Trophoblast cell (in vitro differentiated cells and primary cell): ENCODE measurements at regions not wholly inside any gene's neighbourhood (a gene's known extent, or its start where the extent isn't known, plus 50 kb on each side); places are given as distances from the start of the nearest gene placed in this dataset.

ENCODE experiments used
- DNase-seq, 2 donors: peaks; one replicate each; pipeline ENCODE4 v3.0.0-alpha.2; 2016
- H2AFZ ChIP-seq: 2 replicates; pipeline ENCODE4 v1.6.1; 2013; ENCODE audit warnings: low read length, moderate library complexity, mild to moderate bottlenecking; ENCODE audit not compliant: insufficient read depth, poor library complexity
- H2AK5ac ChIP-seq: 2 replicates; pipeline ENCODE4 v1.6.1; 2013; ENCODE audit warnings: mild to moderate bottlenecking, low read length
- H2BK120ac ChIP-seq: 2 replicates; pipeline ENCODE4 v1.6.1; 2013; ENCODE audit warnings: low read length, mild to moderate bottlenecking, moderate library complexity; ENCODE audit not compliant: insufficient read depth, poor library complexity
- H2BK12ac ChIP-seq: 2 replicates; pipeline ENCODE4 v1.6.1; 2013; ENCODE audit warnings: mild to moderate bottlenecking, low read length, moderate library complexity
- H2BK5ac ChIP-seq: 2 replicates; pipeline ENCODE4 v1.6.1; 2013; ENCODE audit warnings: low read length, low read depth, moderate library complexity, mild to moderate bottlenecking; ENCODE audit not compliant: poor library complexity
- H3K14ac ChIP-seq: 2 replicates; pipeline ENCODE4 v1.6.1; 2013; ENCODE audit warnings: mild to moderate bottlenecking, low read length
- H3K18ac ChIP-seq: 2 replicates; pipeline ENCODE4 v1.6.1; 2013; ENCODE audit warnings: mild to moderate bottlenecking, low read length
- H3K23ac ChIP-seq: 2 replicates; pipeline ENCODE4 v1.6.1; 2013; ENCODE audit warnings: low read length
- H3K27ac ChIP-seq: 2 replicates; pipeline ENCODE4 v1.5.1; 2013; ENCODE audit warnings: low read depth, mild to moderate bottlenecking, inconsistent platforms, low read length, moderate library complexity
- H3K27me3 ChIP-seq: 2 replicates; pipeline ENCODE4 v1.6.1; 2013; ENCODE audit warnings: inconsistent platforms, mild to moderate bottlenecking, low read length, moderate library complexity; ENCODE audit not compliant: insufficient read depth
- H3K36me3 ChIP-seq, 2 experiments: 1 replicate in 1 of 2; 2 replicates in 1 of 2; pipeline ENCODE4 v1.6.1; 2013; ENCODE audit warnings: low read length in 2 of 2, mild to moderate bottlenecking in 2 of 2, moderate library complexity in 1 of 2; ENCODE audit not compliant: insufficient read depth in 2 of 2, control insufficient read depth in 1 of 2
- H3K4ac ChIP-seq: 2 replicates; pipeline ENCODE4 v1.6.1; 2013; ENCODE audit warnings: low read depth, mild to moderate bottlenecking, low read length, moderate library complexity
- H3K4me1 ChIP-seq, 2 experiments: 1 replicate in 1 of 2; 2 replicates in 1 of 2; pipeline ENCODE4 v1.6.1; 2013; ENCODE audit warnings: low read length in 2 of 2, mild to moderate bottlenecking in 2 of 2, moderate library complexity in 1 of 2; ENCODE audit not compliant: insufficient read depth in 2 of 2, control insufficient read depth in 1 of 2
- H3K4me2 ChIP-seq: 2 replicates; pipeline ENCODE4 v1.6.1; 2013; ENCODE audit warnings: inconsistent platforms, mild to moderate bottlenecking, low read length, moderate library complexity
- H3K4me3 ChIP-seq: 2 replicates; pipeline ENCODE4 v1.5.1; 2013; ENCODE audit warnings: mild to moderate bottlenecking, low read depth, low read length, inconsistent platforms
- H3K79me1 ChIP-seq: one replicate; pipeline ENCODE4 v1.6.1; 2013; ENCODE audit warnings: low read length
- H3K79me2 ChIP-seq: 2 replicates; pipeline ENCODE4 v1.6.1; 2013; ENCODE audit warnings: low read length, mild to moderate bottlenecking; ENCODE audit not compliant: control insufficient read depth, insufficient read depth, poor library complexity
- H3K9ac ChIP-seq: 2 replicates; pipeline ENCODE4 v1.6.1; 2013; ENCODE audit warnings: mild to moderate bottlenecking, low read length
- H3K9me3 ChIP-seq: 2 replicates; pipeline ENCODE4 v1.6.1; 2013; ENCODE audit warnings: low read depth, mild to moderate bottlenecking, control low read depth, inconsistent platforms, low read length; ENCODE audit not compliant: insufficient read depth
- H4K12ac ChIP-seq: 2 replicates; pipeline ENCODE4 v1.6.1; 2013; ENCODE audit warnings: low read depth, mild to moderate bottlenecking, low read length, moderate library complexity
- H4K8ac ChIP-seq: 2 replicates; pipeline ENCODE4 v1.6.1; 2013; ENCODE audit warnings: low read depth, mild to moderate bottlenecking, low read length, moderate library complexity
- H4K91ac ChIP-seq: one replicate; pipeline ENCODE4 v1.6.1; 2013; ENCODE audit warnings: low read depth, mild to moderate bottlenecking, low read length, moderate library complexity
- WGBS: extraction: QIAGEN DNeasy Blood & Tissue Kit; methylation state at CpG from one replicate; pipeline ENCODE4 v1.1.7; 2013; ENCODE audit warnings: missing lambda C conversion rate; ENCODE audit not compliant: insufficient read length, insufficient coverage; ENCODE audit errors: extremely low coverage; 5-methylcytosine and 5-hydroxymethylcytosine counted together

- Histone ChIP-seq H3K23ac (no peak overlapping the region), H2BK12ac (no peak overlapping the region), H3K27ac (no peak overlapping the region), H2BK5ac (no peak overlapping the region), H4K8ac (no peak overlapping the region), H4K91ac (no peak overlapping the region), H2AK5ac (no peak overlapping the region), H3K18ac (no peak overlapping the region), H4K12ac (no peak overlapping the region), H3K79me2 (no peaks in the 10 kb centered on the region), H3K36me3 (no peaks in the 10 kb centered on the region), H3K27me3 (no peaks in the 10 kb centered on the region), H2BK120ac (no peak overlapping the region), H3K9me3 (no peaks in the 10 kb centered on the region), H3K79me1 (no peaks in the 10 kb centered on the region), H3K9ac (no peak overlapping the region), H3K4ac (no peak overlapping the region), H3K4me3 (no peak overlapping the region), H3K4me2 (no peak overlapping the region), H3K4me1 (no peaks in the 10 kb centered on the region), H3K14ac (no peak overlapping the region), H2AFZ (no peak overlapping the region)
- WGBS: no CpG with 5 or more reads among the region's 2 CpGs
- DNase-seq: no peak
These were observed 1087.7 kb upstream of the SEMA6A start for GRCh38 chr5:117662361-117662760.

GRCh38 chr5:117657541-117657940, 1082.9 kb upstream of the SEMA6A start:
- DNase-seq: no peak
- H3K14ac ChIP-seq: no peak overlapping the region
- no peak overlapping the region for H2BK120ac ChIP-seq
- no peak overlapping the region for H2BK5ac ChIP-seq
- H3K9me3 ChIP-seq: no peaks in the 10 kb centered on the region
- no peaks in the 10 kb centered on the region for H3K4me1 ChIP-seq
- no CpG with 5 or more reads among the region's 1 CpG for WGBS
- H4K91ac ChIP-seq: no peak overlapping the region
- no peak overlapping the region for H3K4ac ChIP-seq
- H4K12ac ChIP-seq: no peak overlapping the region
- H3K4me2 ChIP-seq: no peak overlapping the region
- no peaks in the 10 kb centered on the region for H3K79me2 ChIP-seq
- H3K27ac ChIP-seq: no peak overlapping the region
- H3K9ac ChIP-seq: no peak overlapping the region
- no peak overlapping the region for H3K4me3 ChIP-seq
- no peak overlapping the region for H2BK12ac ChIP-seq
- H3K18ac ChIP-seq: no peak overlapping the region
- no peaks in the 10 kb centered on the region for H3K79me1 ChIP-seq
- no peak overlapping the region for H2AK5ac ChIP-seq
- H4K8ac ChIP-seq: no peak overlapping the region
- H2AFZ ChIP-seq: no peak overlapping the region
- H3K23ac ChIP-seq: no peak overlapping the region
- H3K27me3 ChIP-seq: no peaks in the 10 kb centered on the region
- no peaks in the 10 kb centered on the region for H3K36me3 ChIP-seq

GRCh38 chr5:117652958-117653280, 1078.3 kb upstream of the SEMA6A start:
- H4K12ac ChIP-seq: no peak overlapping the region
- H3K27me3 ChIP-seq: no peaks in the 10 kb centered on the region
- no peak overlapping the region for H3K4me2 ChIP-seq
- H2BK5ac ChIP-seq: no peak overlapping the region
- H3K79me1 ChIP-seq: no peaks in the 10 kb centered on the region
- no peak overlapping the region for H3K23ac ChIP-seq
- no peak overlapping the region for H3K4me3 ChIP-seq
- no peaks in the 10 kb centered on the region for H3K4me1 ChIP-seq
- H2BK12ac ChIP-seq: no peak overlapping the region
- no CpG with 5 or more reads among the region's 3 CpGs for WGBS
- H4K91ac ChIP-seq: no peak overlapping the region
- H2AK5ac ChIP-seq: no peak overlapping the region
- H3K18ac ChIP-seq: no peak overlapping the region
- no peaks in the 10 kb centered on the region for H3K79me2 ChIP-seq
- H2AFZ ChIP-seq: no peak overlapping the region
- no peak overlapping the region for H3K9ac ChIP-seq
- H3K27ac ChIP-seq: no peak overlapping the region
- no peak overlapping the region for H3K14ac ChIP-seq
- H3K4ac ChIP-seq: no peak overlapping the region
- no peak for DNase-seq
- H4K8ac ChIP-seq: no peak overlapping the region
- no peak overlapping the region for H2BK120ac ChIP-seq
- no peaks in the 10 kb centered on the region for H3K36me3 ChIP-seq
- no peaks in the 10 kb centered on the region for H3K9me3 ChIP-seq

GRCh38 chr5:117652036-117652957, 1077.7 kb upstream of the SEMA6A start:
- Histone ChIP-seq H3K4me1 (no peaks in the 10 kb centered on the region), H3K9me3 (no peaks in the 10 kb centered on the region), H2BK5ac (no peak overlapping the region), H3K14ac (no peak overlapping the region), H3K36me3 (no peaks in the 10 kb centered on the region), H4K8ac (no peak overlapping the region), H3K27ac (no peak overlapping the region), H3K18ac (no peak overlapping the region), H3K4ac (no peak overlapping the region), H3K79me2 (no peaks in the 10 kb centered on the region), H4K12ac (no peak overlapping the region), H2BK120ac (no peak overlapping the region), H3K23ac (no peak overlapping the region), H2AFZ (no peak overlapping the region), H4K91ac (no peak overlapping the region), H3K4me2 (no peak overlapping the region), H3K4me3 (no peak overlapping the region), H3K79me1 (no peaks in the 10 kb centered on the region), H2BK12ac (no peak overlapping the region), H2AK5ac (no peak overlapping the region), H3K9ac (no peak overlapping the region), H3K27me3 (no peaks in the 10 kb centered on the region)
- no CpG with 5 or more reads among the region's 4 CpGs for WGBS
- DNase-seq: no peak
